ENCODE measurements at regions not wholly inside any gene's neighbourhood (a gene's known extent, or its start where the extent isn't known, plus 50 kb on each side); places are given as distances from the start of the nearest gene placed in this dataset.

GRCh38 chr13:78520425-78520824 is 82.9 kb downstream of the POU4F1 start:
- TF ChIP-seq EGR1 (IDR thresholded peaks at IDR 0.05) (no peak), EP300 (IDR thresholded peaks at IDR 0.05; ENCODE audit: borderline replicate concordance) (no peak), YY1 (IDR thresholded peaks at IDR 0.05; ENCODE audit: low read depth) (no peak), MAX (IDR thresholded peaks at IDR 0.05) (no peak), RAD21 (IDR thresholded peaks at IDR 0.05; ENCODE audit: low read depth) (no peak), REST (IDR thresholded peaks at IDR 0.05; ENCODE audit: low read depth) (no peak), CREB1 (IDR thresholded peaks at IDR 0.05; ENCODE audit: low read depth) (no peak), CEBPB (IDR thresholded peaks at IDR 0.05) (no peak)
- TF ChIP-seq, protein P1, sequence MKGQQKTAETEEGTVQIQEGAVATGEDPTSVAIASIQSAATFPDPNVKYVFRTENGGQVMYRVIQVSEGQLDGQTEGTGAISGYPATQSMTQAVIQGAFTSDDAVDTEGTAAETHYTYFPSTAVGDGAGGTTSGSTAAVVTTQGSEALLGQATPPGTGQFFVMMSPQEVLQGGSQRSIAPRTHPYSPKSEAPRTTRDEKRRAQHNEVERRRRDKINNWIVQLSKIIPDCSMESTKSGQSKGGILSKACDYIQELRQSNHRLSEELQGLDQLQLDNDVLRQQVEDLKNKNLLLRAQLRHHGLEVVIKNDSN (IDR thresholded peaks at IDR 0.05), result no peak
